GM12801 (cell line): ENCODE measurements at regions not wholly inside any gene's neighbourhood (a gene's known extent, or its start where the extent isn't known, plus 50 kb on each side); places are given as distances from the start of the nearest gene placed in this dataset.

ENCODE experiments used
- TF ChIP-seq, protein P1 (sequence below): IDR thresholded peaks from one replicate; pipeline ENCODE4 v1.5.1; 2011; ENCODE audit warnings: control low read depth; ENCODE audit not compliant: insufficient read length; ENCODE audit errors: extremely low read depth

DNA sequence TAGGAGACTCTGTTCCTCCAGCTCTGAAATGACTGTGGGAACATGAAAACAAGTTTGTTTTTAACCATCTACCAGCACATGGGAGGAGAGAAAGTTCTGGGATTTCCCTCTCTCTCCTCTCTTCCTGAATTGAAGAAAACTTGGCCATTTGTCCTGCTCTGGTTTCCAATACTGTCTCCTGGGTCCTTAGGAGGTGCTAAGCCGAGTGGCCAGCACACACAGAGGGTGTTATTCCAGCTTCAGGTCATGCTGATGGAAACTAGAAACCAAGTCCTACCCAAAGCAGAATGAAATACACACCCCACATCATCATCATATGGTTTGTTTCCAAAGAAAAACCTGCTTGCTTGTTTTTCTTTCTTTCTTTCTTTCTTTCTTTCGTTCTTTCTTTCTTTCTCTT, 172.7 kb downstream of the RPLP1 start:
- TF ChIP-seq, protein P1, sequence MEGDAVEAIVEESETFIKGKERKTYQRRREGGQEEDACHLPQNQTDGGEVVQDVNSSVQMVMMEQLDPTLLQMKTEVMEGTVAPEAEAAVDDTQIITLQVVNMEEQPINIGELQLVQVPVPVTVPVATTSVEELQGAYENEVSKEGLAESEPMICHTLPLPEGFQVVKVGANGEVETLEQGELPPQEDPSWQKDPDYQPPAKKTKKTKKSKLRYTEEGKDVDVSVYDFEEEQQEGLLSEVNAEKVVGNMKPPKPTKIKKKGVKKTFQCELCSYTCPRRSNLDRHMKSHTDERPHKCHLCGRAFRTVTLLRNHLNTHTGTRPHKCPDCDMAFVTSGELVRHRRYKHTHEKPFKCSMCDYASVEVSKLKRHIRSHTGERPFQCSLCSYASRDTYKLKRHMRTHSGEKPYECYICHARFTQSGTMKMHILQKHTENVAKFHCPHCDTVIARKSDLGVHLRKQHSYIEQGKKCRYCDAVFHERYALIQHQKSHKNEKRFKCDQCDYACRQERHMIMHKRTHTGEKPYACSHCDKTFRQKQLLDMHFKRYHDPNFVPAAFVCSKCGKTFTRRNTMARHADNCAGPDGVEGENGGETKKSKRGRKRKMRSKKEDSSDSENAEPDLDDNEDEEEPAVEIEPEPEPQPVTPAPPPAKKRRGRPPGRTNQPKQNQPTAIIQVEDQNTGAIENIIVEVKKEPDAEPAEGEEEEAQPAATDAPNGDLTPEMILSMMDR, result no peak

DNA sequence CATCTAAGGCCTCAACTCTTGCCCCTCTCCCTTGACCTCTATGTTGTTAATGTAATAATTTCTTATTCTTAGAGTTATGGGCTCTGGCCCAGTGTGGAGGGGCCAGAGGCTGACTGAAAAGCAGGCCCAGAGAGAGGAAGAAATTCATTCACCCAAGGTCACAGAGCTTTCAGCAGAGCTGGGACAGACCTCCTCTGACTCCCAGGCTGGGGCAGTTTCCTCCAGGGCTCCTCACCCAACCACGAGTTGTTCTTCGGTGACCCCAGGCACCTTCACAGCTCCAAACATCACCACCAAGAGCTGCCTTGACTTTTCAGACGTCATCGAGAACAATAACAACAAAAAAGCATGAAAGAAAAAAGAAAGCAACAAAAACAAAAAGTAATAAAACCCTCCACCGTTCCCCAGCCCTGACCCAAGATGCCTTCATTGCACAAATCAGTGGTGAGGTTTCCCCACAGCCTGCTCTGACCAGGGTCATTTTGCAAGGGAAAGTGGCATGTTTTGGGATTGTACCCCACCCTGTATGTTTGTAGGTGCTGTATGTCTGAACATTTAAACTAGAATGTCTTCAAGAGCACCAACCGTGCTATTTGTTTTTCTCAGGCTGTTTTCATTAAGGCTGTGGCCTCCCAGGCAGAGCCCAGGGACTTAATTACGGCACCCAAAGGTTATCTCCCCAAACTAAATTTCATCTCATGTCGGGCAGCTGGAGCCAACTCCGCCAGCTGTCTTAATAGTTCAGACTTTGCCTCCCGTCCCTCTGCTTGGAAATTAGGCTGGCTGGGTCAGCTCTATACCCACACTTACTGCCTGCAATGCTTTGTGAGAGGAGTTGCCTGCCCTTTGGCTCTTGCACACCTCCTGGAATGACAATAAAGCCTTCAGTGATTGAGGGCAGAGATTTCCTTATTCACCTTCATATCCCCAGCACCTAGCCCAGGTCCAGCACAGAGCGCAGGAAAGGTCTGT, 173.8 kb downstream of the RPLP1 start:
- TF ChIP-seq, protein P1, result no peak

DNA sequence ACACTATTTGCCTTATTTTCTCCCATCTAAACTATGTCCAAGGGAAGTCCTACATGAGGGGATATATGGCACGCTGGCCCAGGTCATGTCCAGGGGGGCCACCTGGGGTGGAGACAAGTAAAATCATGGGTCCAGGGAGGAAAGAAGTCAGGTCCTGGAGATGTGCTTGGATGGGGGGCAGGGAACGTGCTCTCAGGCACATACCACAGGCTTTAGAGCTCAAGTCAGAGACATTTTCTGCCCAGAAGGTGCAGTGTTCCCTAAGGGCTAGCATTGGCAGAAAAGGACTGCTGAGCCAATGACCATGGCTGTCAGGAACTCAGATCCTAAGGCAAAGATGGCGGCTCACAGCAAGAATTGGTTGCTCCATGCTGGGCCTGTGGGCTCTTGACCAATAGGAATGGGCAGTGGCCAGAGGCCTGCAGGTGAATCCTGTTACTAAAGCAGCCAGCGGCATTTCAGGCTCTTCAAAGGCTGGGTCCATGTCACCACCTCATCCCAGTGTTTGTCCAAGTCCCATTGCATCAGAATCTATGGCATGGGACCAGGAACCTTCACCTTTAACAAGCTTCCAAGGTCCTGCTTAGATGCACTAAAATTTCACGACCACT, 175.0 kb downstream of the RPLP1 start:
- TF ChIP-seq, protein P1, result no peak

DNA sequence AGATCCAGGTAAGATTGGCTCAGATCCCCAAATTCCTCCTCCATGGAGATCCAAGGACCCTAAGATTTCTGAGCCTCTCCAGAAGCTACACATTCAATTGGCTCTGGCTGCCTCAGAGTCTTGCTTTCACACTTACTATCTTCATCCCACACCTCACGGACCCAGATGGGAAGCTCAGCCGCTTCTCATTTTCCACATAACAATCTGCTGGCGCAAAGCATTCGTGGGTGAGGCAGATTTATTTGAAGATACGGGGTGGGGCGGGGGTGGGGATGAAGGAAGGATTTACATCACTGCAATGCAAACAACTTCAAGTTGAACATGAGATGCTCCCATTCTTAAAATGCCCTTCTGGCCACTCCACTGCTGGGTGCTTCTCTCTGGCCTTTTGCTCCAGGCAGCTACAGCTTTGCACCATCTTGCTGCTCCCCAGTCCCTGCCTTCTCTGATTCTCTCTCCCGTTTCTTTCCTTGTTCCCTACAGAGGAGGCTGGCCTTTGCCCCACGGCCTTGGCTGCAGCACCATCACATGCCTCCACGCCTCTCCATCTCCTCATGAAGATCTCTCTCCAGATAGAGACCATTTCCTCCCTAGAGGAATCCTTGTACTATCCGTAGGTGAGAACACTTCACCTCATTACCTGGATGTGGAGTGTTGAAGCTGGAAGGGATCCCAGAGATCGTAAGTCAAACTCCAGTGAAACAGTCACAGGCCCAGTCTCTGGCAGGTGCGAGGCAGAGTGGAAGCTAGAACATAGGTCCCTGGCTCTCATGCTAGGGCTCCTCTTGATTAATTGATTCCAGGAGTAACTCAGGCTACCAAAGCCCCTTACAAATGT, 175.9 kb downstream of the RPLP1 start:
- TF ChIP-seq, protein P1, result no peak

DNA sequence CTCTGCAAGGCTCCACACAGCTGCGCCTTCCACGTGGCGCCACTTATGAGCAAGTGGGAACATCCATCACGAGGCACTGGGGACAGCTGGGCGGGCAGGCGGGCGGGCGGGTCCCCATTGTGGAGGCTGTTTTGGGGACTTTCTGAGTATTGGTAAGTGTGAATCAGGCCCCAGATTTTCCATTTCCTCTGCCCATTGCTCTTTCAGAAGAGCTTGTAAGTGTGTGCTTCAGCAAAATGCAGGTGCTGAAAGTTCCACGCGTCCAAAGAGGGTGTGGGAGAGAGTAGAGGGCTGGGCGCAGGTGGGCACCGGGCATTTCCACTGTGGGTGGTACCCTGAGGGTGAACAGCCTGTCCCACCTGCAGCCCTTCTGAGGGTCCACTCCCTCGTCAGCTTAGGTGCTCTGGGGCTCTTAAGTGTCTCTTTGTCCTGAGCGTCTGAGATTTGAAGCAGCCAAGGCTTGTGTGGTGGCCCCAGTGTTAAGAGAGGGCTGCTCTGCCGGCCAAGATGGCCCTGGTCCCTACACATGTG, 177.1 kb downstream of the RPLP1 start:
- TF ChIP-seq, protein P1, result no peak

DNA sequence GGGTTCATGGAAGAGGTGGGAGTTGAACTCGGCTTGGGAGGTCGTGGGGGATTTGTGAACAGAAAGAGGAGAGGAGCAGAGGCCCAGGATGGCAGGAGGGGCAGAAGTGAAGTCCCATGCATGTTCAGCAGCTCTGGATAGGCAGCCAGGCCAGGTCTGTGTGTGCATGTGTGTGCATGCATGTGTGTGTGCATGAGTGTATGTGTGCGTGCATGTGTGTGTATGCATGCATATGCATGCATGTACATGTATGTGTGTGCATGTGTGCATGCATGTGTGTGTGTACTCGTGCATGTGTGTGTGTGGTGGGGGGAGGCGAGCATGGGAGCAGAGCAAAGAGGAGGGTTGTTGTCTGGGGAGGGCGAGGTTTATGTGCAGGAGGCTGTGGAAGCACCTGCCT, 178.4 kb downstream of the RPLP1 start:
- TF ChIP-seq, protein P1, result no peak

DNA sequence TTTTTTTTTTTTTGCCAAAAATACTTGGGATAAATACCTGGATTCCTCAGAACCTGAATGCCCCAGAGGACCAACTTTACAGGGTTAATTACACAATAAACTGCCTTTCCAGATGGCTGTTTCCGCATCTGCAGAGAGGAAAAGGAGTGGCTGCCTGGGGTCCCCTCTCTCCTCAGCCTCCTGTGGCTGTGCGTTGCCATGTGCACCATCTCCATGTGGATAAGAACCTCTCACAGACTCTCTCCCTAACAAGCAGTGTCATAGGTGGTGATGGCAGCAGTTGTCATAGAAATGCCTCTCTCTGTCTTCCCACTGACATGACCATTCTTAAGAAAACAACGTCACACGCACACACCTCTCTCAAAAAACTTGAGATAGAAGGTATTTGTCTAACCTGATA, 179.4 kb downstream of the RPLP1 start:
- TF ChIP-seq, protein P1, result no peak
